A172 (cell line): ENCODE measurements at regions not wholly inside any gene's neighbourhood (a gene's known extent, or its start where the extent isn't known, plus 50 kb on each side); places are given as distances from the start of the nearest gene placed in this dataset.

Experiments
- DNase-seq: peaks from one replicate; pipeline ENCODE4 v3.0.0-alpha.2; 2015; ENCODE audit warnings: low spot score

DNA sequence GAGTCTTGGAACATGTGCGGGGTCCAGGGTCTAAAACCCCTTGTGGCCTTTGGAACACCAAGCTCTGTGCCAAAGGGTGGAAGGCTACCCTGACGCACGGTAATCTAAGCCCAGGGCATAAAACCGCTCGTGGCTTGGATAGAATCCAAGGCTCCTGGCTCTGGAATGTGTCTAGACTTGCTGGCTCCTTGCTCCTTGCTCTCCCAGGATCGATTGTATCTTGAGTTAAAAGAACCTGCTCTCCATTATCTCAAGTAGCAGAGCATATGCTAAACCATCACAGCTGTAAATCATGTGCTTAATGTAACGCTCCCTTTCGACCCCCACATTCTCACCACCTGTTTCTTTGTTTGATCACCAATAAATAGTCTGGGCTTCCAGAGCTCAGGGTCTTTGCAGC lies 50.3 kb downstream of the TLCD4 start:
- peak; percentile 59 for DNase-seq

DNA sequence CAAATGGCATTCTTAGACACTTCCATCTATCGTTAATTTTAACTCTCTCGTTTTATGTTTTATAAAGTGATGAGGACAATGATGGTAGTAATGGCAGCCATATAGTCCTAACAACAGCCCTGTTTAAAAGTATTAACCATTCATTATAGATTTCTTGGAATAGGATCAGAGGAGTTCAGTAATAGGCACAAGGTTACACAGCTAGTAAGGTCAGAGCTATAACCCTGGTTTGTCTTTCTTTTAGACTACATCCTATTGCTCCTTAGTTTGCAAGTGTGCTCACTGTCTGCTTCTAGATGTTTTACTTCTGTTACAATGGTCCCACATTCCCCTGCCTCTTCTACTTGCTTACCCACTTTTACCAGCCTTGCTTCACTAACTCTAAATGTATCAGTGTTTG lies 50.9 kb downstream of the TLCD4 start:
- DNase-seq: no peak

DNA sequence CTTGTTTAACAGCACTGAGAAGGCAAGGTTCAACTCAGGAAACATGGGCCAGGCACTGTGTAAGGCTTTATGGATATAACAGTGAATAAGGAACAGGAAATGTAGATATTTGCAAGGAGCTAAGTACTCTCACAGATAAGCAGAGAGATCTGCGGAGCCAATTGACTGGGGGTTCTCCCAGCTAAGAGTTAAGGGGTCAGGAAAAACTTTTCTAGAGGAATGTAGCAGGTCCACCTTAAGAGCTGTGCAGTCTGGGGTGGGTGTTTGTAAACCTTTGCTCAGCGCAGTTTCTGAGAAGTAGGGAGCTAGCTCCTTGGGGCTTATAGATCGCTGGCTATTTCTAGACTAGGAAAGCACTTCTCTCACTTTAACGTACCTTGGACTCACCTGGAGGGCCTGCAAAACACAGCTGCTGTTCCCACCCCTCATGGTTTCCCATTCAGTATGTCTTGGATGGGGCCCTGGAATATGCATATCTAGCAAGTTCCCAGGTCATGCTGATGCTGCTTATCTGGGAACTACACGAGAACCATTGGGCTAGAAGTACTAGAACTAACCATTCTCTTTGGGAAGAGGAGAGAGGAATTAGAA lies 51.7 kb downstream of the TLCD4 start:
- DNase-seq: no peak

DNA sequence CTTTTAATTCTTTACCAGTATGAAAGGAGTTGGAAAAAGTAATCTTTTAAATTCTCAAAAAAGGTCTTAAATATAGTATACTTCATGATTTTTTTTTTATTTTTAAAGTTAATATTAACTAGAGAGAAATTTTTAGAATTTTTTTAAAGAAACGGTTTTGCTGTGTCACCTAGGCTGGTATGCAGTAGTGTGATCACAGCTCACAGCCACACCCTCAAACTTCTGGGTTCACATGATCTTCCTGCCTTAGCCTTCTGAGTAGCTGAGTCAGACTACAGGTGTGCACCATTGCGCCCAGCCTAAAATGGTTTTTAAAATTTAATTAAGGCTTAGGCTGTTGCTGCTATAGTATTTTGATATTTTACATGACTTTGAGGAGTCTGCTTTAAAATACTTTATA lies 52.4 kb downstream of the TLCD4 start:
- DNase-seq: peak; percentile 68

DNA sequence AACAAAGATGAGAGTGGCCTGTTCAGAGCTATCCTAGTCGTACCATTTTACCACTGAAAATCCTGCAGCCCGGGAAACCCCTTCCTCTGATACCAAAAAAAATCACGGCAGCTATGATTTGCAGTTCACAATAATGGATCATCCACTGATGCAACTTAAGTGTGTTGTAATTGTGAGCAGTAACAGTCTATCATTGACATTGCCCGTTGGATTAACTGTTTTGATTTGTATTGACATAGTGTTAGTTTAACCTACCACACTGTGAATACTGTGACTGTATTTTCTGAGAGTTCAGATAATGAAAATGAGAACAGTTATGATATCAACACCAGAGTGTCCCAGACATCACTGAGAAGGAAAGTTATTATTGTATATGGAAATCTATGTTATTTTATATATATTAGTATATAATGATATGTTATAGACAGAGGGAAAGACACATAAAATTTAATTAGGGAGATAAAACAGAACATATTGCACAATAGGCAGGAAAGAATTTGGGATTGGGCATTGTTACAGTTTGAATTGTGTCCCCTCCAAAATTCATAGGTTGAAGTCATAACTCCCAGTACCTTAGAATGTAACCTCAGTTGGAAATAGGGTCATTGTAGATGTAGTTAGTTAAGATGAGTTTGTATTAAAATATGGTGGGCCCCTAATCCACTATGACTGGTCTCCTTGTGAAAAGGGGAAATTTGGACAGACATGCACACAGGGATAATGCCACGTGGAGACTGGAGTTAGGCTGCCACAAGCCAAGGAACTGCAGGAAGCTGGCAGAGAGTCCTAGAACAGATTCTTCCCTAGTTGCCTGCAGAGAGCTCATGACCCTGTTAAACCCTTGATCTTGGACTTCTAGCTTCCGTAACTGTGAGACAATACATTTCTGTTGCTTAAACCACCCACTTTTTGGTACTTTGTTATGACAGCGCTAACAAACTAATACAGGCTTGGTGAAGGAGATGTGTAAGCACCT lies 54.4 kb downstream of the TLCD4 start:
- DNase-seq: no peak

DNA sequence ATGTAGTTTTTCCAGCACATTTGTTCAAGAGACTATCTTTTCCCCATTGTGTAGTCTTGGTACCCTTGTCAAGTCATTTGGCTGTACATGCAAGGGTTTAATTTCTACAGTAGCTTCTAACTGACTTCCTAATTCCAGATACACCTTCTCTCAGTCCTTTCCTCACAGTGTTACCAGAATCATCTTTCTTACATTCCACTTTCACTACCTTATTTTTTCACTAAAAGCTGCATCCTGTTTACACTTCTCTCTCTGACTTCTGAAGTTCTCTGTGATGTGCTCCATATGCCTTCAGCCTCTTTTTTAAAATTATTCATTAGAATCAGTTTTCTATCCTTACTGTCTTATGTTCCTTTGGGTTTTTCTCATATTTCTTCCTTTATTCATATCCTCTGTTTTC lies 57.1 kb upstream of the RWDD3 start:
- no peak for DNase-seq

DNA sequence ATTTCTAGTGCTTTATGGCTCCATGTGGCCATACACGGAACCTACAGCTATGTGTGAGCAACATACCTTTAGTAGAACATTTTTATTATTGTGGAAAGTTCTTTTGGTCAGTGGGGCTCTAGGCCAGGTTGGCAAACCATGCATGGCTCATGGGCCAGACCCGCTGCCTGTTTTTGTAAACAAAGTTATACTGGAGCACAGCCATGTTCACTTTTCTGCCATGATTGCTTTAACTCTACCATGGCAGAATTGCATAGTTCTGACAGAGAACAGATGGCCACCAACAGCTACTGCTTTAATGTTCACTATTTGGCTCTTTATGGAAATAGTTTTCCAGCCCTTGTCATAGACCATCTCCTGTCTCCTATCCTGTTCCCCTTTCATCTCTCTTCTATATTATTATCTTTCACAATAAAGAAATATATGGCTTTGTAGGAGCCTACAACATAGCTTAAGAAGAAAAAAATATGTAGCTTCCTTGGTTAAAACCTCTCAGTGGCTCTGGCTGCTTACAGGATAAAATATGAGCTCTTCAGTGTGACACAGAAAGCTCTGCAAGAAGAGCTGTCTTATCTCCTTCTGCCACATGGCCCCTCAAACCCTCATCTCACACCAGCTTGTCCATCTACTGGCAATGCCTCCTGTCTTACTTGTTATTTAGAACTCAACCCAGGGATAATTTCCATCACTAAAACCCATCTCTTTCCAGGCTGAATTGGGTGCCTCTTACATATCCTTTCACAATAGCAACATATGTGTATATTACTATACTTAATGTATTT lies 54.6 kb upstream of the RWDD3 start:
- DNase-seq: no peak

DNA sequence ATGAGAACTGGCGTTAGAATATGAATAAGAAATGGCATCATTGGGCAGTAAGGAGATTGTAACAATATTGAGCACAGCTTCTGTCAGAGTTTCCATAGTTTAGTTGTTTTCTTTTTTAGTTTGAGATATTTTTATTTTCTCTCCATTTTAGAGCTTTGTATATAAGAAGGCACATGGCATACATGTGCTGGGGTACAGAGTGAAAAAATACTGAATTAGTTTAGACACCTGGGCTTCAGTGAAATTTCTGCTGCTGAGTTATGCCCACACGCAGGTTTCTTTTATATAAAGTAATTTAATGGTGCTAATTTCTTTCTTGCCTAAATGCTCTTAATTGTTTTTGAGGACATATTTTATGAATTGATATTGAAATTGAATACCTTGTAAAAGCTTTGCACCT lies 53.6 kb upstream of the RWDD3 start:
- no peak for DNase-seq

DNA sequence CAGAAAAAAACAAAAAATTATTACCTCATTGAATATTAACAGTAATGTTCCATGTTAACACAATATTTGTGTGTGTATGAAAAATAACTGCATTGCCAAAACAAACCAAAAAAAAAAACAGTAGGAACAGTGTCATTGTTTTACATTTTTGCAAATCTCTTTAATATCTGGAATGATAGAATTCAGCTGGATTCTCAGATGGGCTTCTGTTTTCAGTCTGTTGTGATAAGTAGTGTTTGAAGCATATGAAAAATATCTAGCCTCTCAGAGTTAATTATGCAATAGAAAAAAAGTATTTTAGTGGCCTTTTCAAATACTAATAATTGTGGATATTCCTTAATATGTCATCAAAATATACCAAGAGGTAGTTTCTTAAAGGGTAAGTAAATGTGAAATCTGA lies 52.9 kb upstream of the RWDD3 start:
- no peak for DNase-seq

DNA sequence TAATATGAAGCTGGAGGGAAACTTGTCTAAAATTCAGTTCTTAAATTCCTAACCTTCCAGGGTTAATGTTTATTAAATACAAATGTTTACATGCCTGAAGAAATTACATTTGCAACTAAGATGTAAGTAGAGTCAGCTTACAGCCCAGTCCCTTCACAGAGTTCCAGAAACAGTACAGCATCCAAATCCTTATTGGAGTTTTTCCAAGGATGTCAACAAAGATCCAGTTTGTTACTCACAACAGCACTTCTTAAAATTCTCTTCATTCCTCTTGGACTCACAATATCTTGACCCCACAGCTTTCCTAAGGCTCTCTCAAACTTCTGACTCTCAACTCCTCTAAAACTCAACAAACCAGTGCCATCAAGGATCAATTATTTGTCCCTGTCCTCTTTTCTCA lies 50.1 kb upstream of the RWDD3 start:
- DNase-seq: no peak
